SK-N-MC (cell line): ENCODE measurements at regions not wholly inside any gene's neighbourhood (a gene's known extent, or its start where the extent isn't known, plus 50 kb on each side); places are given as distances from the start of the nearest gene placed in this dataset.
"Not testable (repeated sequence)": the region's sequence is repeated elsewhere in the genome, so short reads cannot be mapped to it uniquely, and the experiment has no call there.

Experiments used
- DNase-seq: peaks from one replicate; pipeline ENCODE4 v3.0.0-alpha.2; 2011; ENCODE audit warnings: low read depth, low spot score
- H3K27ac ChIP-seq: fragments of 200-600 bp; sonication (generic); 2 replicates; pipeline ENCODE4 v1.5.1; 2016; ENCODE audit warnings: mixed run types
- H3K36me3 ChIP-seq: fragments of 200-600 bp; sonication (generic); 2 replicates; pipeline ENCODE4 v1.6.1; 2017; ENCODE audit warnings: antibody characterized with exemption, low read length, mixed read lengths; ENCODE audit not compliant: insufficient read depth
- H3K4me3 ChIP-seq: fragments of 200-600 bp; sonication (generic); 2 replicates; pipeline ENCODE4 v1.5.1; 2016
- H3K9ac ChIP-seq: fragments of 200-600 bp; sonication (generic); 2 replicates; pipeline ENCODE4 v1.8.0; 2017; ENCODE audit warnings: mixed run types, mixed read lengths; ENCODE audit not compliant: insufficient read length
- H3K9me3 ChIP-seq: fragments of 200-600 bp; sonication (generic); 2 replicates; pipeline ENCODE4 v1.6.1; 2017; ENCODE audit warnings: low read depth, mild to moderate bottlenecking, antibody characterized with exemption, low read length, moderate library complexity, mixed read lengths
- EZH2 ChIP-seq: fragments of 200-600 bp; sonication (generic); IDR thresholded peaks from one replicate; pipeline ENCODE4 v1.6.1; 2017; ENCODE audit warnings: antibody characterized with exemption
- FOXP2 ChIP-seq: optimal IDR thresholded peaks from 2 replicates; pipeline ENCODE3; 2011; ENCODE audit warnings: mild to moderate bottlenecking, moderate library complexity; ENCODE audit not compliant: insufficient read depth; ENCODE audit errors: extremely low read length, control extremely low read depth
- POLR2AphosphoS5 ChIP-seq: IDR thresholded peaks from 2 replicates; pipeline ENCODE4 v1.6.1; 2012; ENCODE audit warnings: mild to moderate bottlenecking, low read depth, low read length, borderline replicate concordance

DNA sequence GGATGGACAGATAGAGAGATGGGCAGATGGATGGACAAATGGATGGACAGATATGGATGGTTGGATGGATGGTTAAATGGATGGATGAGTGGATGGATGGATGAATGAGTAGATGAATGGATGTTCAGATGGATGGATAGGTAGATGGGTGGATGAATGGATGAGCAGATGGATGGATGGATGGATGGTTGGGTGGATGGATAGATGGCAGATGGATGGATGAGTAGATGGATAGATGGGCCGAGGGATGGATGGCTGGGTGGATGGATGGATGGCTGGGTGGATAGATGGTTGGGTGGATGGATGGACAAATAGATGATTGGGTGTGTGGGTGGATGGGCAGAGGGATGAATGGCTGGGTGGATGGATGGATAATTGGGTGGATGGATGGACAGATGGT is 98.9 kb upstream of the OTOS start:
- Histone ChIP-seq H3K4me3 (no peak overlapping the region), H3K9me3 (no peaks in the 10 kb centered on the region), H3K27ac (no peak overlapping the region), H3K9ac (no peak overlapping the region), H3K36me3 (no peaks in the 10 kb centered on the region)
- TF ChIP-seq FOXP2 (no peak), EZH2 (no peak), POLR2AphosphoS5 (no peak)
- DNase-seq: no peak

GRCh38 chr2:240240017-240240734 is 99.7 kb upstream of the OTOS start:
- Histone ChIP-seq H3K4me3 (no peak overlapping the region), H3K9me3 (no peaks in the 10 kb centered on the region), H3K9ac (no peak overlapping the region), H3K27ac (no peak overlapping the region), H3K36me3 (no peaks in the 10 kb centered on the region)
- no peak for TF ChIP-seq FOXP2
- TF ChIP-seq EZH2: no peak
- TF ChIP-seq POLR2AphosphoS5: no peak
- DNase-seq: no peak

- H3K27ac ChIP-seq: no peak overlapping the region
- no peaks in the 10 kb centered on the region for H3K9me3 ChIP-seq
- no peak for TF ChIP-seq EZH2
- TF ChIP-seq FOXP2: no peak
- no peak for TF ChIP-seq POLR2AphosphoS5
- H3K36me3 ChIP-seq: no peaks in the 10 kb centered on the region
- H3K9ac ChIP-seq: no peak overlapping the region
- no peak for DNase-seq
- H3K4me3 ChIP-seq: no peak overlapping the region
Observed at GRCh38 chr2:240240781-240241180, 100.3 kb upstream of the OTOS start.

DNA sequence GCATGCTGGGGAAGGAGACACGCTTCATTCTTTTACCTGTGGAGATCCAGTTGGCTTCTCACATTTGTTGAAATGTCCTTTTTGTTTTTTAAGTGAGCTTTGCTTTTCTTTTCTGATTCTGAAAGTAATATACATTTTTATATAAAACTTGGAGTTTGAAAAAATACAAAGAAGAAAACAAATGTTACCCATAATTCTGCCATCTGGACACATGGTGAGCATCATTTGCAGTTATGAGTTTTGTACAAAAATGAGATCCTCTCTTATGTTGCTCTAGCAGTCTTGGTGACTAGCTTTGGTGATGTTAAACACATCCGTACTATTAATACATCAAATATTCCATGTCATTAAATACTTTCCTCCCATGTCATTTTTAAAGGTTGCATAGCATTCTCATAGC is 101.1 kb upstream of the OTOS start:
- H3K9ac ChIP-seq: no peak overlapping the region
- TF ChIP-seq EZH2 (no peak), POLR2AphosphoS5 (no peak), FOXP2 (no peak)
- no peaks in the 10 kb centered on the region for H3K36me3 ChIP-seq
- H3K27ac ChIP-seq: no peak overlapping the region
- no peak for DNase-seq
- no peaks in the 10 kb centered on the region for H3K9me3 ChIP-seq
- H3K4me3 ChIP-seq: no peak overlapping the region

DNA sequence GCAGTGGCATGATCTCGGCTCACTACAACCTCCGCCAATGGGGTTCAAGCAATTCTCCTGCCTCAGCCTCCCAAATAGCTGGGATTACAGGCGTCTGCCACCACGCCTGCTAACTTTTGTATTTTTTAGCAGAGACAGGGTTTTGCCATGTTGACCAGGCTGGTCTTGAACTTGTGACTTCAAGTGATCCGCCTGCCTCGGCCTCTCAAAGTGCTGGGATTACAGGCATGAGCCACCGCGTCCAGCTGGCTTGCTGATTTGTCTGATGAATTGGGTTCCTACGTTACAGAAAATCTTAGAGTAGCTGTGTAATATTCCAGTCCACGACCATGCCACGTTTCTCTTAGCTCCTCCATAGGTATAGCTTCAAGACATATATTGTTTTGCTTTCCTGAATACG is 102.6 kb upstream of the OTOS start:
- H3K4me3 ChIP-seq, H3K27ac ChIP-seq, H3K36me3 ChIP-seq, H3K9ac ChIP-seq, H3K9me3 ChIP-seq, DNase-seq: not testable (repeated sequence)

- H3K9ac ChIP-seq: no peak overlapping the region
- H3K27ac ChIP-seq: no peak overlapping the region
- TF ChIP-seq EZH2: no peak
- TF ChIP-seq FOXP2: no peak
- TF ChIP-seq POLR2AphosphoS5: no peak
- no peaks in the 10 kb centered on the region for H3K9me3 ChIP-seq
- DNase-seq: no peak
- H3K4me3 ChIP-seq: no peak overlapping the region
- H3K36me3 ChIP-seq: no peaks in the 10 kb centered on the region
Observed at GRCh38 chr2:240244543-240244942, 104.1 kb upstream of the OTOS start.

DNA sequence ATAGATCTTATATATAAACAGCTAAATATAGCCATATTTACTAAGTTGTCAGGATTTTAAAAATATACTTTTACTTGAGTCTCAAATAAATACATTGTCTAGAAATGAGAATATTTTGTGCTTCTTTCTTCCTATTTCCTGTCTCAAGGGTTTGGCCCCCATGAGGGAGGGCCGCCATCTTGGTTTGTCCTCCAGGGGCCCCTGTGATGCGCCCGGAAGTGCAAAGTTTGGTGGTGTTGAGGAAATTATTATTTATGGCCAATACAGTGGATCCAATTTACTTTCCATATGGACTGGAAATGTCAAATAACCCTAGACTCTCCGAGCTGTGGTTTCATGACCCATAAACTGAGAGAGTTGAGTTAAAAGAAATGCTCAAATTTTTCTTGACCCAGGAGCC is 104.7 kb upstream of the OTOS start:
- DNase-seq: no peak
- no peak overlapping the region for H3K9ac ChIP-seq
- H3K4me3 ChIP-seq: no peak overlapping the region
- no peak for TF ChIP-seq FOXP2
- no peak for TF ChIP-seq EZH2
- H3K9me3 ChIP-seq: no peaks in the 10 kb centered on the region
- no peak overlapping the region for H3K27ac ChIP-seq
- H3K36me3 ChIP-seq: no peaks in the 10 kb centered on the region

DNA sequence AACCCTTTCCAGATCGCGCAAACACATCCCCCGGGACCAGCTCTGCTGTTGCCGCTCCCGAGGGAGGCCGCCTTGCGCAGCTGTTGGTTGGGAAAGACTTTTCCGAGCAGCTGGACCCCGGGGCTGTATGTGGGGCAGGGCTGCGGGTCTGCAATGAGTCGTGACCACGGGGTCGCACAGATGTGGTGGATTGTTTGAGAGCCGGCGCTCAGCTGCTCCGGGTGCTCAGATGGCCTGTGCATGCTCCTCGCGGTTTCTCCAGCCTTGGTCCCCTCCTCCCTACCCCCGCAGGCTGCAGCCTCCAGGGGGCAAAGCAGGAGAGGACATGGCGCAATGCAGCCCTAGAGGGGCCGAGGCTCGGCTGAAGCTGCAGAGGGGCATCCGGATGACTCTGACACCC is 105.2 kb upstream of the OTOS start:
- H3K4me3 ChIP-seq: no peak overlapping the region
- no peak for DNase-seq
- TF ChIP-seq EZH2: no peak
- no peak for TF ChIP-seq FOXP2
- no peak for TF ChIP-seq POLR2AphosphoS5
- no peak overlapping the region for H3K27ac ChIP-seq
- H3K9me3 ChIP-seq: no peaks in the 10 kb centered on the region
- H3K9ac ChIP-seq: no peak overlapping the region
- no peaks in the 10 kb centered on the region for H3K36me3 ChIP-seq

- no peaks in the 10 kb centered on the region for H3K36me3 ChIP-seq
- no peak for DNase-seq
- TF ChIP-seq FOXP2 (no peak), EZH2 (no peak), POLR2AphosphoS5 (no peak)
- H3K27ac ChIP-seq: no peak overlapping the region
- no peaks in the 10 kb centered on the region for H3K9me3 ChIP-seq
- H3K9ac ChIP-seq: no peak overlapping the region
- no peak overlapping the region for H3K4me3 ChIP-seq
Observed at GRCh38 chr2:240246173-240246820, 105.8 kb upstream of the OTOS start.
